GM18867 (cell line): ENCODE measurements at regions not wholly inside any gene's neighbourhood (a gene's known extent, or its start where the extent isn't known, plus 50 kb on each side); places are given as distances from the start of the nearest gene placed in this dataset.
"Not testable (repeated sequence)": the region's sequence is repeated elsewhere in the genome, so short reads cannot be mapped to it uniquely, and the experiment has no call there.

Experiments
- ATAC-seq: cut with Tn5 transposase; IDR thresholded peaks from one replicate; pipeline ENCODE4 v1.9.1; 2021; ENCODE audit warnings: mild to moderate bottlenecking, moderate library complexity; ENCODE audit not compliant: unreplicated experiment

DNA sequence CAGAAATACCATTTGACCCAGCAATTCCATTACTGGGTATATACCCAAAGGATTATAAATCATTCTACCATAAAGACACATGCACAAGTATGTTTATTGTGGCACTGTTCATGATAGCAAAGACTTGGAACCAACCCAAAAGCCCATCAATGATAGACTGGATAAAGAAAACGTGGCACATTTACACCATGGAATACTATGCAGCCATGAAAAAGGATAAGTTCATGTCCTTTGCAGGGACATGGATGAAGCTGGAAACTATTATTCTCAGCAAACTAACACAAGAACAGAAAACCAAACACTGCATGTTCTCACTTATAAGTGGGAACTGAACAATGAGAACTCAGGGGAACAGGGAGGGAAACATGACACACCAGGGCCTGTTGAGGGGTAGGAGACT, 1103.4 kb downstream of the TBL1XR1 start:
- not testable (repeated sequence) for ATAC-seq

DNA sequence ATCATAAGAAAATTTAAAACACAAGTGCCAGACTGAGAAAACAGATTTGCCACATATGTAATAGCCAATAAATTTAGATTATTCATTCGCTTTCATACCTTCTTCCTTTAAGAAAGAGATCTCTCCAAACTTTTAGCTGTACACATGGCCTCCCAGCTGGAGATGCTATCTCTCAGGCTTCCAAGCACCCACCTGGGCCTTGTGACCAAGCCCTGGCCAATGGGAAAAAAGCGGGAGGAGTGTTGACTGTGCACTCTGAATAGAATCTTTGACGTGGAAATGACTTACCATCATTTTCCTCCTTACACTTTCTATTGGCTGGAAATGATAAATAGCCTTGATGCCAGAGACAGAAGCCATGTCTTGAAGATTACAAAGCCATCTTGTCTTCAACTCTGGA, 1106.6 kb downstream of the TBL1XR1 start:
- no peak for ATAC-seq

DNA sequence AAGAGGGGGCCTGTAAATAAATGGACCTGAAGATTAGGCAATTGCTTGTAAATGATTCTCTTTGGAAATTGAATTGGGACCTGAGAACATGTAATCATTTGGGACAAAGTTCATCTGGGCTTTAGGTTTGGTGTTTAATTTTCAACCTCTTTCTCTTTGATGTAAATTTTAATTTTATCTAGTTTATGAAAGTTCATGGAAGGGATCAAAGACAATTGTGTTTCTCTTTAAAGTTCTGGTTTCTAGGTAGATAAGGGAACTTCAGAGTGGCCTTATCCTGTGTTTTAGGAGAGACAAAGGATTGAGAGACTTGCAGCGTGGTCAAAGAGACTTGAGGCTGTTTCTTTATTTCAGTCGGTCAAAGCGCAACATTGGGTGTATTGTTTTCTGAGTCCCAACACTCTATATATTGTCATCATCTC, 1108.3 kb downstream of the TBL1XR1 start:
- no peak for ATAC-seq

DNA sequence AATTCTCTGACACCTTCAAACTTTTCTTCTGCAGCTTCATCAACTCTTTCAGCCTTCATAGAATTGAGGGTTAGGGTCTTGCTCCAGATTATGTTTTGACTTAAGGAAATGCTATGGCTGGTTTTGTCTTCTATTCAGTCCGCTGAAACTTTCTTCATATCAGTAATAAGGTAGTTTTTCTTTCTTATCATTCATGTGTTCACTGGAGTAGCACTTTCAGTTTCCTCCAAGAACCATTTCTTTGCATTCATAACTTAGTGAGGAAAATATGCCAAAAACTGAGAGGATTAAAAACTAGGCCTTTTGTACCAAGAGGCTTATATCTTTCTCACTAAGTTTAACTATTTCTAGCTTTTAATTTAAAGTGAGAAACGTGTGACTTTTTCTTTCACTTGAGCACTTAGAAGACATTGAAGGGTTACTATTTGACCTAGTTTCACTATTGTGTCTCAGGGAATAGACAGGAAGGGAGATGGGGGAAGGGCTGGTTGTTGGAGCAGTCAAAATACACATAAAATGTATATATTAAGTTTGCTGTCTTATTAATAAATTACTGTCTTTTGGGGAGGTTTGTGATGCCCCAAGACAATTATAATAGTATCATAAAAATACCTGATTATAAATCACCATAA, 1110.1 kb downstream of the TBL1XR1 start:
- ATAC-seq = no peak

DNA sequence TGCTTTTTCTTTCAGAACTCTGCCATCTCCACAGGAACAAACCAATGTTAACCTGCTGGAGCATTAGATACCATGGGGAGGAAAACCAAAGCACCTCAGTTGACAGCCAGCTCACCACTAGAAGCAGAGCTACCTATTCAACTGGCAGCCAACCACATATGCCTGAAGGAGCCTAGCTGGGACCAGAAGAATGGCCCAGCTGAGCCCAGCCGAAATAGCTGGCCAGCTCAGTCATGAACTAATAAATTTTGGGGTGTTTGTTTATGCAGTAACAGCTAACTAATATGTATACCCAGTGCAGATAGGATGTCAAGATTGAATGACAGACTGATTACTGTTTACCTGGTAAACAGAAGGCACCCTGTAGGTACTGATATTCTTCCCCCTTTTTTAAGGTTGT, 1117.5 kb downstream of the TBL1XR1 start:
- ATAC-seq = no peak

DNA sequence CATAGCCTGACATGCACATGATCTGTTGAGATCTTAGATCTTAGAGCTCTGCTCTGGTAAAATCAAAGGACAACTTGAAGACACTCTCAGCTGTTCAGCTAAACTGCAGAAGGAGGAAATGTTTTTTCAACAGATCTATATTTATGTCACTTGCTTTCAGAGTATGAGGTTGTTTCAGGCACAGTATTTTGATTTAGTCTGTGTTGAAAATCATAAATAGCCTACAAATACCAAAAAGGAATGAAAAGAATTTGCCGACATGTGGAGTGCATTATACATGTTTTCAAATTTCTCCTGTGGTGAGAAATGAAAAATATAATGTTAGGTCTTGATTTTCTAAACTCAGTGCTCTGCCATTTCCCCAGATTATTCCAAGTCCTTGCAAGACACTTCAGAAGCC, 1118.4 kb downstream of the TBL1XR1 start:
- no peak for ATAC-seq

DNA sequence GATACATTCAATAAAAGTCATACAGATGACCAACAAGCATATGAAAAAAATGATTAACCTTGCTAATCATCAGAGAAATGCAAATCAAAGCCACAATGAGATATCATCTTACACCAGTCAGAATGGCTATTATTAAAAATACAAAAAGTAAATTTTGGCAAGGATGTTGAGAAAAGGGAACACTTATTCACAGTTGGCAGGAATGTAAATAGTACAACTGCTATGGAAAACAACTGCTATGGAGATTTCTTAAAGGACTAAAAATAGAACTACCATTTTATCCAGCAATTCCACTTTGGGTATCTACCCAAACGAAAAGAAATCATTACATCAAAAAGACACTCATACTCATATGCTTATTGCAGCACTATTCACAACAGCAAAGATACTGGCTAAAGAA, 1121.8 kb downstream of the TBL1XR1 start:
- ATAC-seq = no peak

DNA sequence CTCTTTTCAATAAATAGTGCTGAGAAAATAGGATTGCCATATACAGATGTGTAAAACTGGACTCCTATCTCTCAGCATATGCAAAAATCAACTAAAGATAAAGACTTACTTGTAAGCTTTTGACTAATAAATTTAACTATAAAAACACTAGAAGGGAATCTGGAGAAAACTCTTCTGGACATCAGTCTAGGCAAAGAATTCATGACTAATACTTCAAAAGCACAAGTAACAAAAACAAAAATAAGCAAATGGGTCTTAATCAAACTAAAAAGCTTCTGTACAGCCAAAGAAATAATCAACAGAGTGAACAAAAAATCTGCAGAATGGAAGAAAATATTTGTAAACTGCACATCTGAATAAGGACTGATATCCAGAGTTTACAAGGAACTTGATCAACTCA, 1122.2 kb downstream of the TBL1XR1 start:
- no peak for ATAC-seq

DNA sequence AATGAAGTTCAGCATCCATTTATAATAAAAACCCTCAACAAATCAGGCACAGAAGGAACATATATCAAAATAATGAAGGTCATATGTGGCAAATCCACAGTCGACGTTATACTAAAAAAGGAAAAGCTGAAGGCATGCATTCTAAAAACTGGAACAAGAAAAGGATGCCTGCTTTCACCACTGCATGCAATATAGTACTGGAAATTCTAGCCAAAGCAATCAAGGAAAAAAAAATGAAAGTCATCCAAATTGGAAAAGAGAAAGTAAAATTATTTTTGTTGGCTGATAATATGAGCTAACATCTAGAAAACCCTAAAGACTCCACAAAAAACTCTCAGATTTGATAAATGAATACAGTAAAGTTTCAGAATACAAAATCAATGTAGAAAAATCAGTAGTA, 1123.2 kb downstream of the TBL1XR1 start:
- ATAC-seq = no peak

DNA sequence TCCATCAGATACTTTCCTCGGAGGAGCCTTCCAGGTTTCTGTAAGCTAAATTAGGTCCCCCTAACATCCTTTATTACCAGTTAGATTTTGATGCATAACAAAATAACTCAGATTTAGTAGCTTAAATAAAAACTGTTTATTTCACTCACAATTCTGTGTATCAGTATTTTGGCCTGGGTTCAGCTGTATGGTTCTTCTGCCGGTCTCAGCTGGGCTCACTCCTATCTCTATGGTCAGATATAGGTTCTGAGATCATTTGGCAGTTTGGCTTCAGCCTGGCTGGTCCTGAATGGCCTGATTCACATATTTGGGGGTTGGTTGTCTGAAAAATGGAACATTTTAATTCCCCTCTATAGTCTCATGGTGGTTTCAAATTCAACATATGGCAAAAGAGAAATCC, 1125.3 kb downstream of the TBL1XR1 start:
- ATAC-seq = no peak

DNA sequence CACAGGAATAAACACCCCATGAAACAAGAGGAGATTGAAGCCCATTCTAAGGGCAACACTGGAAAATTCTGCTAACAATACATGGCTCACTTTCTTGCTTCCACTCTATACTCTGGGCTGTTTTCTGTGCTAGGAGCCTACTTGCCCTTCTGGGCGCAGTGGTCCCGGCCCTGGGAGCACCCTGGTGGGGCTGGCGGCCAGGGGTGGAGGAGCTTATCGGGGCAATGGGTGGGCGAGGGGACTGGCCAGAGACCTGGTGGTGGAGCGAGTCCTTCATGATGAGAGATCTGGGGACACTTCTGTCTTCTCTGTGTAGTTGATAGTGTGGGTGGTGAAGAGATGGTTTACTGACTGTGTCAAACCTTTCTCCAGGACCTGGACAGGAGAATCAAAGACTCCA, 1128.5 kb downstream of the TBL1XR1 start:
- ATAC-seq = no peak

DNA sequence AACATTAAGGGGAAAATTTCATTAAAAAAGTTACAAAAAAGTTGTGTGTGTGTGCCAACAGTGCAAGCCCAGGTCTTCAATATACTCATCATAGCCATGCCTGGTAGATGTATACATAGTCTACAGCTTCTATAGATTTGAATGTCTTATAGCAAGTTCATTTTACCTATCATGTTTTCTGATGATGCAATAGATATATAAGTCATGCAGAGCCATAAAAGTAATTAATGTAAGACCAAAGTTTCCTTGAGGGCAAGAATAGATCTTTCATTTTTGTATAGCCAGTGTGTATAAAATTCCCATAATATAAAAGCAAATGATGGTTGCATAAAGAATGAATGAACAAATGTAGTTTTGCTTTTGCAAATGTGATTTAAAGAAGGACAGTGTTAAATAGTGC, 1138.4 kb downstream of the TBL1XR1 start:
- no peak for ATAC-seq

DNA sequence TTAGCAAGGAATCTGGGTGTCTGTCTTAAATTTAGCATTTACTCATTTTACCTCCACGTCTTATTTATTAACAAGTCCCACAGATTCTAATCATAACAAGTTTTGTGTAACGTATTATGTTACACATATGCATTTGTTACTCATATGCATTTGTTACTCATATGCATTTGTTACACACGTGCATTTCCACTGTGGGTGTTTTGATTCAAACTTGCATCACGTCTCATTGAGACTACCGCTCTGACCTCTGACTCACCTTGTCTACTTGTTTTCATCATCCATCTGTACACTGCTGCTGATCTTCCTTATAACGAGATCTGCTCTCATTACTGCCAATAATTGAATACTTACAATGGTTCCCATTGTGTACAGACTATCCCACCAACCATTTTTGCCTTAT, 1141.4 kb downstream of the TBL1XR1 start:
- no peak for ATAC-seq

DNA sequence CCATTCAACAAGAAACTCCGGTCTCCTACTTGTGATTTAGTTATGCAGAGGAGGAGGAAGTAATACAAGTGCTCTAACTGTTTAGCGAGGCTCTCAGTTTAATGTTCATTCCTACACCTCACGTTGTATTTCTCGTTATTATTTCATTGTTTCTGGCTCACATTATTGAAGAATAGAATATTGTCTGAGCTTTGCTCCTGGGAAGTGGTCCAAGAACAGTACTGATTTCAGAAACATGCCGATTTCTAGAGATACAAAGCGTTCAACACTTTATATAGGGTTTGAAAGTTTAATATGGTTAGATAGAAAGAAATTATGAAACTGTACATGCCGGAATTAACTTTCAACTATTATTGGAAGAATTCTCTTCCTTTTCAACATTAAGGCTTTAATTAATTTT, 1145.5 kb downstream of the TBL1XR1 start:
- ATAC-seq = no peak

DNA sequence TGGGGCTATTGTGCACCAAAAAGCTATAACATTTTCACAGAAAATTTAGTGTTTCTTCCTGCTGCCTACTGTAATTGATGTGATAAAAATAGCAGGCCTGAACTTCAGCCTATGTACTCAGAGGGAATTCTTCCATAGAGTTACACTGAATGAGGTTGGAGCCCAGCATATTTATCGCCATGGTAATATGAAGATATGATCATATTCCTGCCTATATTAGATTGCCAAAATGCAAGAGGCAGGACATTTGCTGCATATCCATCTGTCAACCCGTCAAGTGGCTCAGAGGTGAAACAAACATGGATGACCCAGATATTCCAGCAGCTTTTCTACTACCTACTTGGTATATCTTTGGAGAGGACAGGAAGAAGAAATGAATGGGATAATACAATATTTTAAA, 1150.6 kb downstream of the TBL1XR1 start:
- ATAC-seq = no peak

DNA sequence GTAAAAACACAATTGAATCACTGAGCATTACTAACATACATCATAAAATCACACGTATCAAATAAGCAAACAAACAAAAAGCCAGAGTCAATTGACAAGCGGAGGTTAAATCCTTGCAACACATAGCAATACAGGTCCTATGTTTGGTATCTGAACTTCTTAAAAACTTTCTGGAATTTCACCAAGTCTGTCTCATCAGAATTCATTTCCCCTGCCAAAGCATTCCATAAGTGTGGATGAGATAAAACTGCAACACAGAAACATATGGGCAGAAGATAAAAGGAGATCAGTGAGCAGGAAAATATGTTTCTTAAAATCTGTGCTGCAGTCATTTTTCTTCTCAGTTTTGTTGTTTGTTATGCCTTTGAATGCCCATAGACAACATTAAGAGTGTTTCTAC, 1155.5 kb downstream of the TBL1XR1 start:
- no peak for ATAC-seq

DNA sequence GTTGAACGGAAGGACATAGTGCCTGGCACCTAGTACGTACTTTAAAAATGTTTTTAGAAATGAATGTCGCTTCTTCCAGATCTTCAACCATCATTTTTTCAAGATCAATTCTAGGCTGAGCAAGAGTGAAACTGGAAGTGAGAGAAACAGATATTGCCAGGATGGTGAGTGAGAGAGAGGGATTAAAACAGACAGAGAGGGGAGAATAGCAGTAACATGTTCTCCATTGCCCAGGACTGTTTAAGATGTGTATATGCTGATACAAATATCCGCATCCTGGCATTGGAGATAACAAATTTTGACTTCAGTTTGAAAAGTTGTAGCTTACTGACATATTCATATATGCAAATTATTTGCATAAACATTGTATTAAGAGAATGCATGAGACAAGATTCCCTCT, 1156.1 kb downstream of the TBL1XR1 start:
- ATAC-seq = no peak

DNA sequence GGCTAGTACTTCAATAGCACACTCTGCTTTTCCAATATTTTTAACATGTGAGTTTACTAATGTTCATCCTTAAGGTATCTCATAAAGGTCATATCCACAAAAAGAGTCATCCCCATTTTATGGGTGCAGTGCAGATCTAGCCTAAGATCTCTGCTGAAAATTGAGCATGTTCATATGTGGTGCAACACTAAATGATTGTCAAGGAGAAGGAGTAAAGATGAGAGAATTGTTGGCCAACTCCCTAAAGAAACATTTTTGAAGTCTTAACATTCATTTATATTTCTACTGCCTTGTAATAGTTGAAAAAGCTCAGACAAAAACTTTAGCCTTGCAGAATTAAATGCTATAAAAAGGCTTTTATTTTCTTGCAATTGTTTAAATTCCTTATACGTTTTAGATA, 1159.6 kb downstream of the TBL1XR1 start:
- ATAC-seq = no peak

DNA sequence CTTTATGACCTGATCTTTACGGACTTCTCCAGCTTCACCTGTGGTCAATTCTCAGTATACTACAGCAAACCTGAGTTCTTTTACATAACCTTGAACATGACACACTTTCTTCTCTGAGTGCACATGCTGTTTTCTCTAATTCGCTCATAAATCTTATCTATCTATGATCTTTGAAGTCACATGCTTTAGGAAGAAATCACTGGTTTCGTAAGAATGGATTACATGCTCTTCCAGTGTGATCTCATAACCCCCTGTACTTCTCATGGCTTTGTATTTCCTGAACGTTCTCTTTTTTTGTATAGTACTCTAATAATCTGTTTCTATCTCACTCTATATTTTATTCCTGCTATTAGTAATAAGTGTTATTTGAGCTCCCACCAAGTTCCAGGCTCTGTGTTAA, 1165.2 kb downstream of the TBL1XR1 start:
- ATAC-seq = no peak

DNA sequence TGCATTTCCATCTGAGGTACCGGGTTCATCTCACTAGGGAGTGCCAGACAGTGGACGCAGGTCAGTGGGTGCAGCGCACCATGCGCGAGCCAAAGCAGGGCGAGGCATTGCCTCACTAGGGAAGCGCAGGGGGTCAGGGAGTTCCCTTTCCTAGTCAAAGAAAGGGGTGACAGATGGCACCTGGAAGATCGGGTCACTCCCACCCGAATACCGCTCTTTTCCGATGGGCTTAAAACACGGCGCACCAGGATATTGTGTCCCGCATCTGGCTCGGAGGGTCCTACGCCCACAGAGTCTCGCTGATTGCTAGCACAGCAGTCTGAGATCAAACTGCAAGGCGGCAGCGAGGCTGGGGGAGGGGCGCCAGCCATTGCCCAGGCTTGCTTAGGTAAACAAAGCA, 1157.1 kb downstream of the NAALADL2 start:
- ATAC-seq = not testable (repeated sequence)

DNA sequence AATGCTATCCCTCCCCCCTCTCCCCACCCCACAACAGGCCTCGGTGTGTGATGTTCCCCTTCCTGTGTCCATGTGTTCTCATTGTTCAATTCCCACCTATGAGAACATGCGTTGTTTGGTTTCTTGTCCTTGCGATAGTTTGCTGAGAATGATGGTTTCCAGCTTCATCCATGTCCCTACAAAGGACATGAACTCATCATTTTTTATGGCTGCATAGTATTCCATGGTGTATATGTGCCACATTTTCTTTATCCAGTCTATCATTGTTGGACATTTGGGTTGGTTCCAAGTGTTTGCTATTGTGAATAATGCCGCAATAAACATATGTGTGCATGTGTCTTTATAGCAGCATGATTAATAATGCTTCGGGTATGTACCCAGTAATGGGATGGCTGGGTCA, 1156.1 kb downstream of the NAALADL2 start:
- not testable (repeated sequence) for ATAC-seq

DNA sequence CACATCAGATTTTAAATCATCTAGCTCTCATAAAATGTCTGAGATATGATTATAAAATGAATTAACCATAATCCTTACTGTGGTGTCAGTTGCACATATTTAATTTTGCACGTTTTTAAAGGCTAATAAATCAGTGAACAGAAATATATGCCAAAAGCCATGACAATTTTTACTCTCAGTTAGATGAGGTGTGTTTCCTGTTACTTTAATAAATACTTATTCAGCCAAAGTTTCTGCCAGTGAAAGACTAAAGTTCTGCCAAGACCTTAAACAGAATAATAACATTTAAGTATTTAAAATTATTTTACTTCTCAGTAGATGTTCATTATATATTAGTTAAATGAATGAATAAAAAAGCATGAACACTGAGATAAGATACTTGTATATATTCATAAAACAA, 1150.1 kb downstream of the NAALADL2 start:
- no peak for ATAC-seq

DNA sequence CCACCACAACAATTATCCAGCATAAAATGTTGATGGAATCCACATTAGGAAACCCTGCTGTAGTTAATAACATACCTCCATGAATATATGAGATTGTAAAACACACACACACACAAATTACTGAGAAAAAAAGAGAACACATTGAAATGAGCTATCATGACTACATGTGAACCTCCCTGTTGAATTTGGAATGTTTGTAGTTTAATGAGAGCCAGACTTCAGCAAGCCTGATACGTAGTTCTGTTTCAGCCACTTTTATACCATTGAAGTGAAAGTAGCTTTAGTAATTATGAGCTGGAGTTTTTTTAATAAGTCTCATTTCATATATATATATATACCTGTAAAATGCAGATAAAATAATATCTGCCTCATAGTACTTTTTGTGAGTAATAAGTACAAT, 1146.4 kb downstream of the NAALADL2 start:
- no peak for ATAC-seq

DNA sequence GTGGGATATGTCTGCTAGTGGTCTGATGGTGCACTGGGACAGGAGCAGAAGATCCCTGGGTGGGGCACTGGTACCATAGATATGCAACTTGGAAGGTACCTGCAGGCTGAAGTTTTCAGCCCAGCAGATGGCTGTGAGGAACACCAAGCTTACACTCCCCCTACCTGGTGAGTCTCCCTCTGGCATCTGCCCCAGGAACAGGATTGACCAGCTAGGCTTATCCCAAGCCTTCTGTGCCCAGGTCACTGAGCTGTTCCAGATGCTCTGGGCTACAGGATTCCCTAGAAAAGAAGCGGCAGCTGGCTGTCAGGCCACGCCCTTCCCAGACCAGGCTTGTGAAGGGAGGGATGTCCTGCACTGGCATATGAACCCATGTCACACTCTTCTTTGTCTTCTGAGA, 1130.0 kb downstream of the NAALADL2 start:
- no peak for ATAC-seq
